GM19395 (cell line): ENCODE measurements at regions not wholly inside any gene's neighbourhood (a gene's known extent, or its start where the extent isn't known, plus 50 kb on each side); places are given as distances from the start of the nearest gene placed in this dataset.

Experiments used
- ATAC-seq: cut with Tn5 transposase; IDR thresholded peaks from one replicate; pipeline ENCODE4 v1.9.1; 2021; ENCODE audit warnings: mild to moderate bottlenecking, moderate library complexity; ENCODE audit not compliant: unreplicated experiment

- ATAC-seq: no peak
These were observed 140.7 kb upstream of the B3GAT1 start for GRCh38 chr11:134552749-134553148.

GRCh38 chr11:134545521-134545920 is 133.5 kb upstream of the B3GAT1 start:
- no peak for ATAC-seq

GRCh38 chr11:134544095-134544815 is 132.2 kb upstream of the B3GAT1 start:
- ATAC-seq: no peak

- no peak for ATAC-seq
These were observed 131.6 kb upstream of the B3GAT1 start for GRCh38 chr11:134543645-134544044.

- ATAC-seq: no peak
These were observed 131.2 kb upstream of the B3GAT1 start for GRCh38 chr11:134543241-134543640.

- ATAC-seq: no peak
These were observed 130.5 kb upstream of the B3GAT1 start for GRCh38 chr11:134542401-134543165.

- no peak for ATAC-seq
These were observed 129.9 kb upstream of the B3GAT1 start for GRCh38 chr11:134541951-134542350.

GRCh38 chr11:134541355-134541754 is 129.3 kb upstream of the B3GAT1 start:
- ATAC-seq: no peak

- no peak for ATAC-seq
These were observed 127.2 kb upstream of the B3GAT1 start for GRCh38 chr11:134539285-134539684.

GRCh38 chr11:134538742-134539141 is 126.7 kb upstream of the B3GAT1 start:
- no peak for ATAC-seq

- ATAC-seq: no peak
These were observed 125.9 kb upstream of the B3GAT1 start for GRCh38 chr11:134537941-134538340.

GRCh38 chr11:134537296-134537695 is 125.3 kb upstream of the B3GAT1 start:
- ATAC-seq: no peak

GRCh38 chr11:134536677-134537076 is 124.6 kb upstream of the B3GAT1 start:
- ATAC-seq: no peak

GRCh38 chr11:134536219-134536618 is 124.2 kb upstream of the B3GAT1 start:
- no peak for ATAC-seq

GRCh38 chr11:134535029-134536025 is 123.3 kb upstream of the B3GAT1 start:
- no peak for ATAC-seq

- ATAC-seq: no peak
These were observed 121.5 kb upstream of the B3GAT1 start for GRCh38 chr11:134533511-134533910.

- ATAC-seq: no peak
These were observed 120.9 kb upstream of the B3GAT1 start for GRCh38 chr11:134532921-134533421.

GRCh38 chr11:134532131-134532920 is 120.3 kb upstream of the B3GAT1 start:
- ATAC-seq: no peak

GRCh38 chr11:134531327-134532130 is 119.5 kb upstream of the B3GAT1 start:
- ATAC-seq: no peak
